Fibroblast of lung (primary cell): ENCODE measurements at regions not wholly inside any gene's neighbourhood (a gene's known extent, or its start where the extent isn't known, plus 50 kb on each side); places are given as distances from the start of the nearest gene placed in this dataset.

Experiments used
- EZH2 ChIP-seq: IDR thresholded peaks from 2 replicates; pipeline ENCODE4 v1.5.1; 2012; ENCODE audit warnings: low read length, control low read depth, mild to moderate bottlenecking; ENCODE audit errors: missing control alignments
- TF ChIP-seq, protein P1 (sequence below), 2 donors: IDR thresholded peaks in 1 of 2; conservative IDR thresholded peaks in 1 of 2; 1 replicate in 1 of 2; 2 replicates in 1 of 2; pipeline ENCODE4 v1.5.1; 2011 to 2012; ENCODE audit warnings: low read length in 2 of 2, control low read depth in 1 of 2, inconsistent platforms in 1 of 2, low read depth in 1 of 2, mild to moderate bottlenecking in 1 of 2

GRCh38 chr11:45537614-45538013 is 127.8 kb downstream of the CHST1 start:
- TF ChIP-seq, protein P1, sequence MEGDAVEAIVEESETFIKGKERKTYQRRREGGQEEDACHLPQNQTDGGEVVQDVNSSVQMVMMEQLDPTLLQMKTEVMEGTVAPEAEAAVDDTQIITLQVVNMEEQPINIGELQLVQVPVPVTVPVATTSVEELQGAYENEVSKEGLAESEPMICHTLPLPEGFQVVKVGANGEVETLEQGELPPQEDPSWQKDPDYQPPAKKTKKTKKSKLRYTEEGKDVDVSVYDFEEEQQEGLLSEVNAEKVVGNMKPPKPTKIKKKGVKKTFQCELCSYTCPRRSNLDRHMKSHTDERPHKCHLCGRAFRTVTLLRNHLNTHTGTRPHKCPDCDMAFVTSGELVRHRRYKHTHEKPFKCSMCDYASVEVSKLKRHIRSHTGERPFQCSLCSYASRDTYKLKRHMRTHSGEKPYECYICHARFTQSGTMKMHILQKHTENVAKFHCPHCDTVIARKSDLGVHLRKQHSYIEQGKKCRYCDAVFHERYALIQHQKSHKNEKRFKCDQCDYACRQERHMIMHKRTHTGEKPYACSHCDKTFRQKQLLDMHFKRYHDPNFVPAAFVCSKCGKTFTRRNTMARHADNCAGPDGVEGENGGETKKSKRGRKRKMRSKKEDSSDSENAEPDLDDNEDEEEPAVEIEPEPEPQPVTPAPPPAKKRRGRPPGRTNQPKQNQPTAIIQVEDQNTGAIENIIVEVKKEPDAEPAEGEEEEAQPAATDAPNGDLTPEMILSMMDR (conservative IDR thresholded peaks at IDR 0.05 in 1 of 2, IDR thresholded peaks at IDR 0.05 in 1 of 2; ENCODE audit: low read depth in 1 of 2, low read length in 2 of 2) = no peak
- TF ChIP-seq EZH2 = no peak
